NCI-H187 treated with DMSO at 0.1 percent for 48 hours (cell line): ENCODE measurements at regions not wholly inside any gene's neighbourhood (a gene's known extent, or its start where the extent isn't known, plus 50 kb on each side); places are given as distances from the start of the nearest gene placed in this dataset.

Experiments used
- DNase-seq: peaks from one replicate; lab custom pipeline; 2025; lab: John Stamatoyannopoulos, UW

- DNase-seq, result no peak
Measured at GRCh38 chr15:26374806-26375205, 398.1 kb downstream of the GABRB3 start.

- no peak for DNase-seq
Measured at GRCh38 chr15:26372706-26373105, 400.2 kb downstream of the GABRB3 start.

- no peak for DNase-seq
Measured at GRCh38 chr15:26365077-26365476, 407.8 kb downstream of the GABRB3 start.

GRCh38 chr15:26359855-26360254 is 413.0 kb downstream of the GABRB3 start:
- DNase-seq, result no peak

- DNase-seq, result no peak
Measured at GRCh38 chr15:26358708-26359107, 414.2 kb downstream of the GABRB3 start.

- no peak for DNase-seq
Measured at GRCh38 chr15:26357653-26358052, 415.2 kb downstream of the GABRB3 start.

- no peak for DNase-seq
Measured at GRCh38 chr15:26355472-26356074, 417.3 kb downstream of the GABRB3 start.

GRCh38 chr15:26352909-26353308 is 420.0 kb downstream of the GABRB3 start:
- no peak for DNase-seq

- DNase-seq, result no peak
Measured at GRCh38 chr15:26352406-26352805, 420.5 kb downstream of the GABRB3 start.

GRCh38 chr15:26325495-26325894 is 447.4 kb downstream of the GABRB3 start:
- no peak for DNase-seq

GRCh38 chr15:26323566-26323965 is 449.3 kb downstream of the GABRB3 start:
- DNase-seq, result no peak

GRCh38 chr15:26318689-26319088 is 454.2 kb downstream of the GABRB3 start:
- DNase-seq, result no peak

- no peak for DNase-seq
Measured at GRCh38 chr15:26314577-26314976, 451.4 kb upstream of the ATP10A start.

- no peak for DNase-seq
Measured at GRCh38 chr15:26311710-26312236, 448.6 kb upstream of the ATP10A start.

- DNase-seq, result no peak
Measured at GRCh38 chr15:26298659-26299170, 435.6 kb upstream of the ATP10A start.

- no peak for DNase-seq
Measured at GRCh38 chr15:26298010-26298658, 435.0 kb upstream of the ATP10A start.

GRCh38 chr15:26295336-26296085 is 432.4 kb upstream of the ATP10A start:
- no peak for DNase-seq

- no peak for DNase-seq
Measured at GRCh38 chr15:26294059-26294689, 431.0 kb upstream of the ATP10A start.

- no peak for DNase-seq
Measured at GRCh38 chr15:26287381-26287780, 424.3 kb upstream of the ATP10A start.

- DNase-seq, result no peak
Measured at GRCh38 chr15:26280281-26280680, 417.2 kb upstream of the ATP10A start.

- no peak for DNase-seq
Measured at GRCh38 chr15:26261966-26262365, 398.8 kb upstream of the ATP10A start.

GRCh38 chr15:26261413-26261812 is 398.3 kb upstream of the ATP10A start:
- no peak for DNase-seq
